Suprapubic skin (tissue), 4 donors: ENCODE measurements at regions not wholly inside any gene's neighbourhood (a gene's known extent, or its start where the extent isn't known, plus 50 kb on each side); places are given as distances from the start of the nearest gene placed in this dataset.

Experiments
- DNase-seq, 2 donors: peaks; one replicate each; pipeline ENCODE4 v3.0.0-alpha.2; 2019; ENCODE audit warnings: low spot score in 2 of 2
- H3K27ac ChIP-seq: fragments of 200-600 bp; sonication (generic); one replicate; pipeline ENCODE4 v1.5.1; 2019
- H3K27me3 ChIP-seq: fragments of 200-600 bp; sonication (generic); one replicate; pipeline ENCODE4 v1.5.1; 2019
- H3K36me3 ChIP-seq: fragments of 200-600 bp; sonication (generic); one replicate; pipeline ENCODE4 v1.5.1; 2019
- H3K4me1 ChIP-seq: fragments of 200-600 bp; sonication (generic); one replicate; pipeline ENCODE4 v1.5.1; 2019
- H3K4me3 ChIP-seq: fragments of 200-600 bp; sonication (generic); one replicate; pipeline ENCODE4 v1.5.1; 2019; ENCODE audit warnings: mild to moderate bottlenecking
- H3K9me3 ChIP-seq: fragments of 200-600 bp; sonication (generic); one replicate; pipeline ENCODE4 v1.5.1; 2019
- EP300 ChIP-seq: sonication (generic); formaldehyde crosslinking; IDR thresholded peaks from one replicate; pipeline ENCODE4 v1.6.1; 2017; ENCODE audit warnings: antibody characterized with exemption
- POLR2A ChIP-seq, 2 donors: fragments of 450-650 bp; IDR thresholded peaks; one replicate each; pipeline ENCODE4 v1.6.1; 2017; ENCODE audit warnings: antibody characterized with exemption in 2 of 2, mild to moderate bottlenecking in 2 of 2, moderate library complexity in 2 of 2
- POLR2AphosphoS5 ChIP-seq, 3 donors: sonication (generic); formaldehyde crosslinking; IDR thresholded peaks; one replicate each; pipeline ENCODE4 v1.6.1; 2017; ENCODE audit warnings: antibody characterized with exemption in 3 of 3
- WGBS: methylation state at CpG from one replicate; pipeline ENCODE4 v1.1.5; 2018; 5-methylcytosine and 5-hydroxymethylcytosine counted together
- TF ChIP-seq, protein P1 (sequence below), 2 donors: fragments of 200-600 bp in 1 of 2; fragments of 450-650 bp in 1 of 2; sonication (generic) in 1 of 2; IDR thresholded peaks; one replicate each; pipeline ENCODE4 v1.5.1; 2016 to 2019; ENCODE audit warnings: antibody characterized with exemption in 2 of 2, mild to moderate bottlenecking in 1 of 2, moderate library complexity in 1 of 2

- DNase-seq, result no peak
- Histone ChIP-seq H3K27ac (no peak overlapping the region), H3K27me3 (no peaks in the 10 kb centered on the region), H3K4me1 (no peaks in the 10 kb centered on the region), H3K36me3 (no peaks in the 10 kb centered on the region), H3K4me3 (no peak overlapping the region), H3K9me3 (no peaks in the 10 kb centered on the region)
- TF ChIP-seq, protein P1, sequence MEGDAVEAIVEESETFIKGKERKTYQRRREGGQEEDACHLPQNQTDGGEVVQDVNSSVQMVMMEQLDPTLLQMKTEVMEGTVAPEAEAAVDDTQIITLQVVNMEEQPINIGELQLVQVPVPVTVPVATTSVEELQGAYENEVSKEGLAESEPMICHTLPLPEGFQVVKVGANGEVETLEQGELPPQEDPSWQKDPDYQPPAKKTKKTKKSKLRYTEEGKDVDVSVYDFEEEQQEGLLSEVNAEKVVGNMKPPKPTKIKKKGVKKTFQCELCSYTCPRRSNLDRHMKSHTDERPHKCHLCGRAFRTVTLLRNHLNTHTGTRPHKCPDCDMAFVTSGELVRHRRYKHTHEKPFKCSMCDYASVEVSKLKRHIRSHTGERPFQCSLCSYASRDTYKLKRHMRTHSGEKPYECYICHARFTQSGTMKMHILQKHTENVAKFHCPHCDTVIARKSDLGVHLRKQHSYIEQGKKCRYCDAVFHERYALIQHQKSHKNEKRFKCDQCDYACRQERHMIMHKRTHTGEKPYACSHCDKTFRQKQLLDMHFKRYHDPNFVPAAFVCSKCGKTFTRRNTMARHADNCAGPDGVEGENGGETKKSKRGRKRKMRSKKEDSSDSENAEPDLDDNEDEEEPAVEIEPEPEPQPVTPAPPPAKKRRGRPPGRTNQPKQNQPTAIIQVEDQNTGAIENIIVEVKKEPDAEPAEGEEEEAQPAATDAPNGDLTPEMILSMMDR (IDR thresholded peaks at IDR 0.05), result no peak
- no peak for TF ChIP-seq POLR2AphosphoS5 (IDR thresholded peaks at IDR 0.05)
Observed at GRCh38 chr1:5803851-5804250, 188.4 kb downstream of the NPHP4 start.

DNA sequence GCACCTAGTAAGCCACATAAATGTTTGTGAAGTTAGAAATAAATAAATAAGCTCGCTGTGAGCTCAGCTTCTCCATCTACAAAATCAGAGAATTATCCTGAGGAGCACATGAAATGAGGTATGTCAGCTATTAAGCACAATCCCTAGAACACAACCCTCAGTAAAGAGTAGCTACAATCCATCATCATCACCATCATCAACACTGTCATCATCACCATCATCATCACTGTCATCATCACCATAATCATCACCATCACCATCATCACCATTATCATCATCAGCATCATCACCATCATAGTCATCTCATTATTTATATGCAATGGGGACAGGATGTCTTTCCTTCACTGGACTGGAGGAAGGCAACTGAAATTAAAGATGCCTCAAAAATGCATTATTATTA is 189.6 kb downstream of the NPHP4 start:
- Histone ChIP-seq H3K4me1 (no peaks in the 10 kb centered on the region), H3K9me3 (no peaks in the 10 kb centered on the region), H3K4me3 (no peak overlapping the region), H3K27ac (no peak overlapping the region), H3K27me3 (no peaks in the 10 kb centered on the region), H3K36me3 (no peaks in the 10 kb centered on the region)
- TF ChIP-seq POLR2A (IDR thresholded peaks at IDR 0.05) (no peak), POLR2AphosphoS5 (IDR thresholded peaks at IDR 0.05) (no peak), EP300 (no peak)
- TF ChIP-seq, protein P1 (IDR thresholded peaks at IDR 0.05), result no peak
- 88% methylated on average over 1 of the region's 1 CpG for WGBS
- DNase-seq, result no peak

GRCh38 chr1:5798904-5799303 is 193.3 kb downstream of the NPHP4 start:
- H3K27me3 ChIP-seq, result peaks cover 9% of the 10 kb centered on the region
- no peaks in the 10 kb centered on the region for H3K4me1 ChIP-seq
- no peak overlapping the region for H3K4me3 ChIP-seq
- no peak for DNase-seq
- H3K27ac ChIP-seq, result no peak overlapping the region
- whole genome bisulfite sequencing, result 95% methylated on average over 7 of the region's 7 CpGs
- no peaks in the 10 kb centered on the region for H3K36me3 ChIP-seq
- no peaks in the 10 kb centered on the region for H3K9me3 ChIP-seq
- TF ChIP-seq POLR2A (IDR thresholded peaks at IDR 0.05) (no peak), EP300 (no peak), POLR2AphosphoS5 (IDR thresholded peaks at IDR 0.05) (no peak)
- TF ChIP-seq, protein P1 (IDR thresholded peaks at IDR 0.05), result no peak

DNA sequence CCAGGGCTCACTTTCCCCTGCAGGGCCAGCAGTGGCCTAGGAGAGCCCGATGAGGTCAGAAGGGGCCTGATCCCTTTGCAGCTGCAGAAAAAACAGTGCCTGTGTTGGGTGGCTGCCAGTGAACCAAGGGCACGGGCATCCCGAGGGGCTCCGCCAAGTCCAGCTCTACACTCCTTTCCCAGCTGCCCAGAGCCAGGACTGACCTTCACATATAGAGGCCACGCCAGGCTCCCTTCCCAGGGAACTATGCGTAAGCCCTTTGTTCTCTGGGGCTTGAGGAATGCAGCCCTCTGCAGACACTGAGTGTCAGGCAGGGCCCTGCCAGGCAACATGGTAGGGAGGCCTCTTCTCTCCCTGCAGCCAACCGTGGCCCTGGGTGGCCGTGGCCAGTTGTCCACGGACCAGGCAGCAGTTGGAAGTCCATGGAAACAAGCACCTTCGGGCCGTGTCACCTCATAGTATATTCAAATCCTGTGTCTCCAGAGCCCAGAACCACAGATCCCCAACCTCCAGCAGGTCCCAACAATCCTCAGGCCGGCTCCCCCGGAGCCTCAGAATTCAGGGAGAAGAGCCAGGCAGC is 194.0 kb downstream of the NPHP4 start:
- 80% methylated on average over 7 of the region's 13 CpGs for WGBS
- TF ChIP-seq EP300, result no peak
- TF ChIP-seq, protein P1 (IDR thresholded peaks at IDR 0.05), result no peak
- TF ChIP-seq POLR2AphosphoS5 (IDR thresholded peaks at IDR 0.05), result no peak
- no peak for TF ChIP-seq POLR2A (IDR thresholded peaks at IDR 0.05)

DNA sequence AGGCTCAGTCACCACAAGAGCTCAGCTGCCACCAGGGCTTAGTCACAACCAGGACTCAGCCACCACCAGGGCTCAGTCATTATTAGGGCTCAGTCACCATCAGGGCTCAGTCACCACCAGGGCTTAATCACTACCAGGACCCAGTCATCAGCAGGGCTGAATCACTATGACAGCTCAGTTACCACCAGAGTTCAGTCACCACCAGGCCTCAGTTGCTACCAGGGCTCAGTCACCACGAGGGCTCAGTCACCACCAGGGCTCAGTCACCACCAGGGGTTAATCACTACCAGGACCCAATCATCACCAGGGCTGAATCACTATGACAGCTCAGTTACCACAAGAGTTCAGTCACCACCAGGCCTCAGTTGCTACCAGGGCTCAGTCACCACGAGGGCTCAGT is 196.2 kb downstream of the NPHP4 start:
- 100% methylated on average over 1 of the region's 2 CpGs for WGBS
- Histone ChIP-seq H3K4me3 (no peak overlapping the region), H3K36me3 (no peaks in the 10 kb centered on the region), H3K27ac (no peak overlapping the region), H3K27me3 (peaks cover 23% of the 10 kb centered on the region), H3K4me1 (no peaks in the 10 kb centered on the region), H3K9me3 (no peaks in the 10 kb centered on the region)
- TF ChIP-seq POLR2AphosphoS5 (IDR thresholded peaks at IDR 0.05), result no peak
- TF ChIP-seq, protein P1 (IDR thresholded peaks at IDR 0.05), result no peak
- no peak for TF ChIP-seq EP300
- TF ChIP-seq POLR2A (IDR thresholded peaks at IDR 0.05), result no peak
- DNase-seq, result no peak

More for the DNA sequence above, 194.0 kb downstream of the NPHP4 start:
- DNase-seq, result no peak
- peaks cover 9% of the 10 kb centered on the region for H3K27me3 ChIP-seq
- no peaks in the 10 kb centered on the region for H3K36me3 ChIP-seq
- H3K9me3 ChIP-seq, result no peaks in the 10 kb centered on the region
- no peaks in the 10 kb centered on the region for H3K4me1 ChIP-seq
- no peak overlapping the region for H3K27ac ChIP-seq
- H3K4me3 ChIP-seq, result no peak overlapping the region
